ENCODE measurements at regions not wholly inside any gene's neighbourhood (a gene's known extent, or its start where the extent isn't known, plus 50 kb on each side); places are given as distances from the start of the nearest gene placed in this dataset.

DNA sequence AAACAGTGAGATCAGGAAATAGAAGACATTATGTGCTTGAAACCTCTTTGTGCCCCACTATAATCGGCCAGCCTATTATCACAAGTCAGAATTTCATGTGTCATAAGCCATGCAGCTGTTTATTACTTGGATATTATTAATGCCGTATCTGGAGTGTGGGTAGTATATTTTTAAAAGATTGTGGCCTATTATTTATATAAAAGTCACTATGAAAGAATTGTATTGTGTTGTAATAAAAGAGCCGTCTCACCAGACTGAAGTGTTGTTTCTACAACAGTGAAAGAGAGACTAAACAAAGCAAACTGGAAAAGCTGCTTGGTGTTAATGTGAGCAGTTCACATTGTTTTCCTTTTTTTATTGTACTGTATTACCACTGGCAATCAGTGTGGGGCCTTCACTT, 449.1 kb downstream of the PSAT1 start (continued):
- TF ChIP-seq KDM5A (IDR thresholded peaks at IDR 0.05; ENCODE audit: low read length) = no peak

- Histone ChIP-seq H4K8ac (ENCODE audit: extremely low read depth, insufficient read depth, low read length) (no peak overlapping the region), H2BK120ac (replicated peaks; ENCODE audit: low read depth, low read length) (no peak overlapping the region), H3K4me1 (replicated peaks in 1 of 4; ENCODE audit: control insufficient read depth in 3 of 4, insufficient read depth in 4 of 4, low read length in 3 of 4) (no peaks in the 10 kb centered on the region), H3K79me1 (ENCODE audit: low read depth, low read length) (no peaks in the 10 kb centered on the region), H3K36me3 (ENCODE audit: control insufficient read depth in 2 of 4, insufficient read depth in 4 of 4, low read length in 3 of 4) (no peaks in the 10 kb centered on the region), H2AK5ac (ENCODE audit: low read depth, low read length) (no peak overlapping the region), H3K27ac (ENCODE audit: low read depth, low read length) (no peak overlapping the region), H3K9ac (replicated peaks in 1 of 4; ENCODE audit: extremely low read depth in 1 of 4, low read depth in 3 of 4, low read length in 3 of 4) (no peak overlapping the region), H3K56ac (replicated peaks; ENCODE audit: insufficient read length, low read depth, low read length) (no peak overlapping the region), H2AFZ (ENCODE audit: low read length) (no peak overlapping the region), H3K9me3 (ENCODE audit: insufficient read depth in 2 of 2, low read depth in 1 of 2, low read length in 1 of 2) (no peaks in the 10 kb centered on the region), H3K4me3 (ENCODE audit: extremely low read depth in 1 of 4, insufficient read depth in 2 of 4, low read depth in 3 of 4, low read length in 4 of 4) (no peak overlapping the region), H2BK5ac (ENCODE audit: low read depth, low read length) (no peak overlapping the region), H3K23me2 (ENCODE audit: low read depth, low read length) (no peaks in the 10 kb centered on the region), H4K20me1 (replicated peaks in 1 of 2; ENCODE audit: control insufficient read depth in 1 of 2, insufficient read depth in 2 of 2, low read length in 2 of 2) (no peaks in the 10 kb centered on the region), H2BK12ac (ENCODE audit: low read depth, low read length) (no peak overlapping the region), H3K4ac (replicated peaks; ENCODE audit: insufficient read length, low read depth, low read length) (no peak overlapping the region), H3K79me2 (ENCODE audit: control insufficient read depth in 1 of 2, insufficient read depth in 2 of 2, low read length in 2 of 2) (no peaks in the 10 kb centered on the region), H3K23ac (ENCODE audit: insufficient read length) (no peak overlapping the region), H3K27me3 (replicated peaks in 1 of 4; ENCODE audit: control insufficient read depth in 3 of 4, extremely low read depth in 1 of 4, insufficient read depth in 3 of 4, low read length in 3 of 4) (no peaks in the 10 kb centered on the region), H4K91ac (replicated peaks; ENCODE audit: insufficient read length, low read length) (no peak overlapping the region), H3K18ac (ENCODE audit: extremely low read depth, low read length) (no peak overlapping the region), H2BK20ac (ENCODE audit: low read length) (no peak overlapping the region), H2BK15ac (ENCODE audit: low read length) (no peak overlapping the region), H3K4me2 (ENCODE audit: insufficient read depth in 1 of 2, low read depth in 2 of 2, low read length in 2 of 2) (no peak overlapping the region), H3K14ac (ENCODE audit: insufficient read length) (no peak overlapping the region), H4K5ac (ENCODE audit: insufficient read length, low read depth, low read length) (no peak overlapping the region)
- FAIRE-seq = no peak
- no peak for DNase-seq (ENCODE audit: low read depth in 1 of 2, low spot score in 2 of 2)
- POLR2A ChIA-PET (ENCODE audit: partially characterized antibody) = no interaction called here
- CTCF ChIA-PET (ENCODE audit: partially characterized antibody) = interaction anchor here (0.7 kb wide), 1 partner anchor 151 kb away, joined by 4 read pairs; no protein-coding TSS in a partner anchor
- TF ChIP-seq HDAC6 (IDR thresholded peaks at IDR 0.05; ENCODE audit: low read depth, low read length) = no peak
- no peak for TF ChIP-seq CHD1 (IDR thresholded peaks at IDR 0.05; ENCODE audit: low read depth, low read length)
- no peak for TF ChIP-seq NANOG (IDR thresholded peaks at IDR 0.05; ENCODE audit: insufficient read depth, low read depth, low read length, poor library complexity, severe bottlenecking)
- no peak for TF ChIP-seq YY1 (IDR thresholded peaks at IDR 0.05; ENCODE audit: low read depth, low read length)
- TF ChIP-seq, protein P1, sequence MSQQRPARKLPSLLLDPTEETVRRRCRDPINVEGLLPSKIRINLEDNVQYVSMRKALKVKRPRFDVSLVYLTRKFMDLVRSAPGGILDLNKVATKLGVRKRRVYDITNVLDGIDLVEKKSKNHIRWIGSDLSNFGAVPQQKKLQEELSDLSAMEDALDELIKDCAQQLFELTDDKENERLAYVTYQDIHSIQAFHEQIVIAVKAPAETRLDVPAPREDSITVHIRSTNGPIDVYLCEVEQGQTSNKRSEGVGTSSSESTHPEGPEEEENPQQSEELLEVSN (IDR thresholded peaks at IDR 0.05) = no peak
- no peak for TF ChIP-seq CBX5 (IDR thresholded peaks at IDR 0.05; ENCODE audit: low read depth, low read length)
- no peak for TF ChIP-seq HDAC2 (IDR thresholded peaks at IDR 0.05; ENCODE audit: borderline replicate concordance in 1 of 2, low read depth in 2 of 2, low read length in 2 of 2)
- TF ChIP-seq KDM5A (IDR thresholded peaks at IDR 0.05; ENCODE audit: low read length) = no peak
- TF ChIP-seq, protein P2, sequence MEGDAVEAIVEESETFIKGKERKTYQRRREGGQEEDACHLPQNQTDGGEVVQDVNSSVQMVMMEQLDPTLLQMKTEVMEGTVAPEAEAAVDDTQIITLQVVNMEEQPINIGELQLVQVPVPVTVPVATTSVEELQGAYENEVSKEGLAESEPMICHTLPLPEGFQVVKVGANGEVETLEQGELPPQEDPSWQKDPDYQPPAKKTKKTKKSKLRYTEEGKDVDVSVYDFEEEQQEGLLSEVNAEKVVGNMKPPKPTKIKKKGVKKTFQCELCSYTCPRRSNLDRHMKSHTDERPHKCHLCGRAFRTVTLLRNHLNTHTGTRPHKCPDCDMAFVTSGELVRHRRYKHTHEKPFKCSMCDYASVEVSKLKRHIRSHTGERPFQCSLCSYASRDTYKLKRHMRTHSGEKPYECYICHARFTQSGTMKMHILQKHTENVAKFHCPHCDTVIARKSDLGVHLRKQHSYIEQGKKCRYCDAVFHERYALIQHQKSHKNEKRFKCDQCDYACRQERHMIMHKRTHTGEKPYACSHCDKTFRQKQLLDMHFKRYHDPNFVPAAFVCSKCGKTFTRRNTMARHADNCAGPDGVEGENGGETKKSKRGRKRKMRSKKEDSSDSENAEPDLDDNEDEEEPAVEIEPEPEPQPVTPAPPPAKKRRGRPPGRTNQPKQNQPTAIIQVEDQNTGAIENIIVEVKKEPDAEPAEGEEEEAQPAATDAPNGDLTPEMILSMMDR (IDR thresholded peaks at IDR 0.05; ENCODE audit: control extremely low read depth in 1 of 3, insufficient read depth in 1 of 3, low read depth in 1 of 3, low read length in 3 of 3) = no peak
- no peak for TF ChIP-seq SP1 (IDR thresholded peaks at IDR 0.05; ENCODE audit: low read depth, low read length)
- TF ChIP-seq POLR2A (IDR thresholded peaks at IDR 0.05; ENCODE audit: control extremely low read depth in 1 of 2, low read depth in 2 of 2, low read length in 2 of 2) = no peak
These were observed 456.1 kb downstream of the PSAT1 start for GRCh38 chr9:78753039-78753438.
